Naive thymus-derived CD8-positive, alpha-beta T cell (primary cell): ENCODE measurements at regions not wholly inside any gene's neighbourhood (a gene's known extent, or its start where the extent isn't known, plus 50 kb on each side); places are given as distances from the start of the nearest gene placed in this dataset.

Experiments
- ATAC-seq, 2 donors: fragments of 150-1000 bp; cut with Tn5 transposase in 1 of 2; sonication (Bioruptor Pico), chemical (Tn5 transposase) in 1 of 2; 1 replicate in 1 of 2; 2 replicates in 1 of 2; pipeline ENCODE4 v1.10.0; 2021; ENCODE audit warnings: mild to moderate bottlenecking in 2 of 2, moderate library complexity in 2 of 2
- POLR2A ChIA-PET: fragments of 350-600 bp; sonication (Branson Sonifier 250); formaldehyde crosslinking; loops from one replicate; lab custom pipeline; 2021; ENCODE audit warnings: antibody characterized with exemption; lab: Charles Lee
- DNase-seq, 10 donors: peaks; one replicate each; pipeline versions ENCODE4 v3.0.0 to v3.0.0-alpha.2; 2020 to 2022
- H3K27ac Mint-ChIP-seq, 10 donors: one replicate each; pipeline ENCODE4 v1.8.0; 2020 to 2022; ENCODE audit warnings: mild to moderate bottlenecking in 10 of 10, mixed read lengths in 10 of 10, moderate library complexity in 4 of 10, inconsistent platforms in 1 of 10
- H3K27me3 Mint-ChIP-seq, 5 donors: one replicate each; pipeline ENCODE4 v1.8.0; 2021 to 2022; ENCODE audit warnings: mixed read lengths in 5 of 5
- H3K36me3 Mint-ChIP-seq, 3 donors: one replicate each; pipeline ENCODE4 v1.8.0; 2020 to 2022; ENCODE audit warnings: mixed read lengths in 3 of 3, mild to moderate bottlenecking in 2 of 3, inconsistent platforms in 1 of 3
- H3K4me1 Mint-ChIP-seq, 4 donors: one replicate each; pipeline ENCODE4 v1.8.0; 2021 to 2022; ENCODE audit warnings: mixed read lengths in 4 of 4
- H3K4me3 Mint-ChIP-seq, 10 donors: one replicate each; pipeline ENCODE4 v1.8.0; 2020 to 2022; ENCODE audit warnings: mild to moderate bottlenecking in 10 of 10, mixed read lengths in 10 of 10, moderate library complexity in 6 of 10, inconsistent platforms in 1 of 10
- H3K9me3 Mint-ChIP-seq, 9 donors: one replicate each; pipeline ENCODE4 v1.8.0; 2020 to 2022; ENCODE audit warnings: mixed read lengths in 9 of 9, mild to moderate bottlenecking in 3 of 9, inconsistent platforms in 1 of 9, moderate library complexity in 1 of 9

DNA sequence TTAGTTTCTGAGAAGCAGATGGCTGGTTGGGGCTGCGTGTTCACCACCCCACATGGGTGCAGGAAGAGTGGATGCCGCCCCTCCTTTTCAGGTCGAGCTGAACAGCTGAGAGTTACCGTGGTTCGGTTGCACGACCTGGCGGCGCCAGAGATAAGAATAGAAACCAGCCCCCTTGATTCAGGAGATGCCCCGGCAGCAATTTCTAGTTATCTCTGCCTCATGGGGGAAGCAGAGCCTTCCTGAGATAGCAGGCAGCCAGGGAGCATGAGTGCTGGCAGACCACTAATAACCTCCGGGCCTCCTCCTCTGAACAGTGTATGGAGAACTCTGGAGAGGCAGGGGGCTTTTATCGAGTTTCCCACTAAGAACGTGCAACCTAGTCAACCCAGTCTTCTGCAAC lies 177.8 kb downstream of the NSG2 start:
- H3K36me3 Mint-ChIP-seq, result no peaks in the 10 kb centered on the region
- DNase-seq, result no peak
- POLR2A ChIA-PET, result no interaction called here

GRCh38 chr5:174229068-174229467 lies 183.6 kb downstream of the NSG2 start:
- no peak overlapping the region for H3K4me3 Mint-ChIP-seq
- no peak for ATAC-seq

More for the DNA sequence above, 177.8 kb downstream of the NSG2 start:
- Mint-ChIP-seq H3K4me3 (no peak overlapping the region), H3K9me3 (peaks cover 0 to 7% (median 0%) of the 10 kb centered on the region in 9 donors), H3K27ac (no peak overlapping the region), H3K4me1 (no peaks in the 10 kb centered on the region), H3K27me3 (peaks cover 0 to 43% (median 7%) of the 10 kb centered on the region in 5 donors)
- no peak for ATAC-seq

DNA sequence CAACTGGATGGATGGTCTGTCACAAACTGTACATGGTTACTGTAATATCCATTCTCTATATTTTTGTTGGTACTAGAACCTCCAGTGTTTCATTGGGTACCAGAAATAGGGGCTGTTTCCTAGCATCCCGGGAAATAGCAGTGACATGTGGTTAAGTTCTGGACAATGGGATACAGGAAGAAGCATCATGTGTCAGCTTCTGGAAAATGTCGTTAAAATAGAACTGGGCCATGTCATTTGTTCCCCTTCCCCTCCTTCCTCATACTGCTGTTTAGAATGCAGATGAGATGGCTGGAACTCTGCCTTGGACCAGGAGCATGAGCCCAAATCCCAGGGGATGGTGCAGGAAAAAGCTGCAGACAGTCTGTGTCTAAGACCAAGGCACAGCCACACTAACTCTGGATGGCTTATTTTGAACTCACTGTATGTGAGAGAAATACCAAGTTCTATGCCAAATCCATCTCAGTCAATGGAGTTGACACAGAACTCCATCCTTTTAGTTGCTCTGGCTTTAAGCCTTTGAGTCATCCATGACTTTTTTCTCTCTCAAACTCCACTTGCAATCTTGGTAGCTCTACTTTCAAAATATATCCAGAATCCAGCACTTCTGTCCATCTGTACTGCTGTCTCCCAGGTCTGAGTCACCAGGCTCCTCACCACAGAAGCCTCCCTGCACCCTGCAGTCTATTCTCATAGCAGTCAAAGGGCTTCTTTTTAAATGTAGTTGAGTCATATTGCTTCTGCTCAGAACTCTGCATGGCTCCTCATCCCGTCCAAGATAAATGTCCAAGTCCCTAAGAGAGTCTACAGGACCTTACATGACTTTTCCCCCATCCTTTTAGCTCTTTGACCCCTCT lies 184.2 kb downstream of the NSG2 start:
- H3K27me3 Mint-ChIP-seq, result peaks cover 9 to 36% (median 15%) of the 10 kb centered on the region in 5 donors
- peaks cover 0 to 1% (median 0%) of the 10 kb centered on the region in 4 donors for H3K4me1 Mint-ChIP-seq
- H3K9me3 Mint-ChIP-seq, result peaks cover 0 to 7% (median 0%) of the 10 kb centered on the region in 9 donors
- no peak overlapping the region for H3K27ac Mint-ChIP-seq
- ATAC-seq (no peak), DNase-seq (no peak)
- no peak overlapping the region for H3K4me3 Mint-ChIP-seq
- POLR2A ChIA-PET, result no interaction called here
- H3K36me3 Mint-ChIP-seq, result no peaks in the 10 kb centered on the region

More at GRCh38 chr5:174229068-174229467, 183.6 kb downstream of the NSG2 start:
- Mint-ChIP-seq H3K4me1 (no peaks in the 10 kb centered on the region), H3K9me3 (peaks cover 0 to 7% (median 0%) of the 10 kb centered on the region in 9 donors), H3K27ac (no peak overlapping the region), H3K27me3 (peaks cover 9 to 32% (median 15%) of the 10 kb centered on the region in 5 donors), H3K36me3 (no peaks in the 10 kb centered on the region)
- POLR2A ChIA-PET, result no interaction called here
- no peak for DNase-seq

GRCh38 chr5:174231956-174232487 lies 186.5 kb downstream of the NSG2 start:
- DNase-seq, result no peak
- peaks cover 9 to 24% (median 16%) of the 10 kb centered on the region in 5 donors for H3K27me3 Mint-ChIP-seq
- ATAC-seq, result no peak
- POLR2A ChIA-PET, result no interaction called here
- no peak overlapping the region for H3K27ac Mint-ChIP-seq
- peaks cover 0 to 7% (median 0%) of the 10 kb centered on the region in 9 donors for H3K9me3 Mint-ChIP-seq
- H3K36me3 Mint-ChIP-seq, result no peaks in the 10 kb centered on the region
- no peak overlapping the region for H3K4me3 Mint-ChIP-seq
- H3K4me1 Mint-ChIP-seq, result peaks cover 0 to 2% (median 0%) of the 10 kb centered on the region in 4 donors

DNA sequence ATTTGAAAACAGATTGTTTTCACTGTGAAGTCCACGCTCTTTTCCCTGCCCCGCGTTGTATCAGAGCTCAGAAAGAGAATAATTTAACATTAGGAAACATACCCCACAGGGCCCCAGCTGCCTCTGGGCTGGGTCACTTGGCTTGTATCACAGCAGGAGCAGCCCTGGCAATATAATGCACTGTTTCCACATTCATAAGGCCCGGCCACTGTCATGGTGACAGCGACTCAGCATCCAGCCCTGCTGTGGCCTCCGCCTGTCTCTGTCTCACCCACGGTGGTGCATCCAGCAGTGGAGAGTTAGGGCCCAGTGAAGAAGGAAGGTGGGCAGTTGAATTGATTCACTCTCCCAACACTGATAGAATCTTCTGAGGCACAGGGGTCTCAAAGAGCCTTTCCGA lies 188.9 kb downstream of the NSG2 start:
- Mint-ChIP-seq H3K27ac (no peak overlapping the region), H3K36me3 (peaks cover 0 to 5% (median 0%) of the 10 kb centered on the region in 3 donors), H3K27me3 (peaks cover 9 to 28% (median 14%) of the 10 kb centered on the region in 5 donors), H3K4me3 (no peak overlapping the region), H3K9me3 (peaks cover 0 to 8% (median 4%) of the 10 kb centered on the region in 9 donors), H3K4me1 (peaks cover 0 to 2% (median 0%) of the 10 kb centered on the region in 4 donors)
- POLR2A ChIA-PET, result no interaction called here
- no peak for ATAC-seq
- DNase-seq, result no peak

DNA sequence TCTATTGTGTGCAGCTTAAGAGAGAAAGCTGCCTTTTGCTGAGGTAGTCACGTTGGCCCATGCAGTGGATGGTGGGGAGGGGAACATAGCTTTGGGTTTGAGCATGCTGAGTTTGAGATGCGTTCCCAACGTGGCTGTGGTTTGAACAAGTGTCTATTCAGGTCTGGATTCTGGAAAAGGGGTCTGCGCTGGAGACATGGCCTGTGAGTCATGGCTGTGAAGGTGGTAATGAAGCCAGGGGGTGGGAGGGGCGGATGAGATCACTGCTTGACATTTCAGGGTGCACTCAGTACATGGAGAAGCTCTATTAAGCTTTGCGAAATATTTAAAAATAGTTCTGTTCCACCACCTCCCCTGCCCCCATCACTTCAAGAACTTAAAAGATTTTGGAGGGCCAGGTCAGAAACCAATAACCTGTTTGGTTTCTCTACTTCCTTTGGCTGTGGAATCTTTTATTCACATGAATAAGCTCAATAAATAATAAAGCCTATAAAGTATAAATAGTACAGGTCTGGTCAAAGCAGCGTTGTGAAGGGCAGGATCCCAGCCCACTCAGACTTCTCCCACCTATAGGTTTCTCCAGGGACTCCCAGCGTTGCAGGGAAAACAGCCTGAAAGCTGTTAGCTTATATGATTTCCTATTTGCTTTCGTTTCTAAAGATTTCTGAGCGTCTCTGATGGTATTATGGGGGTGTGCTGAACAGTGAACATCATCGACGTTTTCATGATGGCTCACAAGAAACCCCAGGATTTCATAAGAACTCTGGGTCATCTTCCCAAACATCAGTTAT lies 189.9 kb downstream of the NSG2 start:
- H3K27ac Mint-ChIP-seq, result no peak overlapping the region
- H3K27me3 Mint-ChIP-seq, result peaks cover 4 to 38% (median 9%) of the 10 kb centered on the region in 5 donors
- DNase-seq, result no peak
- peaks cover 0 to 7% (median 0%) of the 10 kb centered on the region in 3 donors for H3K36me3 Mint-ChIP-seq
- POLR2A ChIA-PET, result no interaction called here
- H3K9me3 Mint-ChIP-seq, result peaks cover 0 to 15% (median 7%) of the 10 kb centered on the region in 9 donors
- H3K4me3 Mint-ChIP-seq, result no peak overlapping the region
- peaks cover 0 to 2% (median 0%) of the 10 kb centered on the region in 4 donors for H3K4me1 Mint-ChIP-seq
- ATAC-seq, result no peak

- POLR2A ChIA-PET, result no interaction called here
- Mint-ChIP-seq H3K27ac (no peak overlapping the region), H3K4me1 (peaks cover 0 to 2% (median 0%) of the 10 kb centered on the region in 4 donors), H3K4me3 (no peak overlapping the region), H3K36me3 (peaks cover 0 to 7% (median 0%) of the 10 kb centered on the region in 3 donors), H3K9me3 (peaks cover 0 to 15% (median 7%) of the 10 kb centered on the region in 9 donors), H3K27me3 (peaks cover 3 to 38% (median 9%) of the 10 kb centered on the region in 5 donors)
- DNase-seq (no peak), ATAC-seq (no peak)
These were observed 190.6 kb downstream of the NSG2 start for GRCh38 chr5:174236070-174236469.

DNA sequence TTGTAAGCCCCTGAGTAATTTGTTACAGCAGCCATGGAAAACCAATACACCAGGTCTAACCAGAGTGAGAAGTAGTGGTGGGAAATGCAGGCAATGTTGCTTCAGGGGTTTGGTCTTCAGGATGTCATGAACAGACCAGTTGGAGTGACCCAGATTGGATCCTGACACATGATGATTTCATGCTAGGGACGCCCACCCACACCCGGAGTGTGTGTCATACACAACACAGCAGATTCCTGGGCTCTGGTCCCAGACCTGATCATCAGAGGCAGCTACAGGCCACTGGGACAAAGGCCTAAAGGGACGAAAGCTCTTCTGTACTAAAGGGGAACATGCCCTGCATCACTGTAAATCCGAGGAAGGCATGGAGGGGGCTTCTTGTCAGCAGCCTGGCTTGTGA lies 194.2 kb downstream of the NSG2 start:
- Mint-ChIP-seq H3K4me1 (peaks cover 0 to under 1% (median 0%) of the 10 kb centered on the region in 4 donors), H3K4me3 (no peak overlapping the region), H3K9me3 (peaks cover 4 to 34% (median 15%) of the 10 kb centered on the region in 9 donors), H3K27me3 (peaks cover 3 to 24% (median 5%) of the 10 kb centered on the region in 5 donors), H3K27ac (no peak overlapping the region), H3K36me3 (peaks cover 0 to 7% (median 0%) of the 10 kb centered on the region in 3 donors)
- DNase-seq (no peak), ATAC-seq (no peak)
- POLR2A ChIA-PET, result no interaction called here

GRCh38 chr5:174242573-174242972 lies 197.1 kb downstream of the NSG2 start:
- H3K4me3 Mint-ChIP-seq, result no peak overlapping the region
- POLR2A ChIA-PET, result no interaction called here
- H3K36me3 Mint-ChIP-seq, result peaks cover 0 to 7% (median 0%) of the 10 kb centered on the region in 3 donors
- ATAC-seq (no peak), DNase-seq (no peak)
- H3K27me3 Mint-ChIP-seq, result peaks cover 4 to 18% (median 12%) of the 10 kb centered on the region in 5 donors
- H3K4me1 Mint-ChIP-seq, result no peaks in the 10 kb centered on the region
- peaks cover 7 to 34% (median 19%) of the 10 kb centered on the region in 9 donors for H3K9me3 Mint-ChIP-seq
- peak overlapping the region in 1 of 10 donors; percentile 6 for H3K27ac Mint-ChIP-seq

DNA sequence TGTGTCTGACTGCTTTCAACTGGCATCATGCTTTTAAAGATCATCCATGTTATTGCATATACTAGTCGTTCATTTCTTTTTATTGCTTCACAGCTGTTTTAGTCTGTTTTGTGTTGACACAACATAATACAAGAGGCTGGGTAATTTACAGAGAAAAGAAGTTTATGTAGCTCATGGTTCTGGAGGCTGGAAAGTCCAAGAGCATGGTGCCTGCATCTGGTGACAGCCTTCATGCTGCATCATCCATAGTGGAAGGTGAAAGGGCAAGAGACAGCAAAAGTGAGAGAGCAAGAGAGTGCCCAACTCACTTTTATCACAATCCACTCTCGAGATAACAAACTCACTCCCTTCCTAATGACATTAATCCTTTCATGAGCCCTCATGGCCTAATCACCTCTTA lies 198.4 kb downstream of the NSG2 start:
- POLR2A ChIA-PET, result no interaction called here
- H3K4me1 Mint-ChIP-seq, result no peaks in the 10 kb centered on the region
- peaks cover 0 to 12% (median 0%) of the 10 kb centered on the region in 3 donors for H3K36me3 Mint-ChIP-seq
- DNase-seq, result no peak
- peaks cover 4 to 15% (median 9%) of the 10 kb centered on the region in 5 donors for H3K27me3 Mint-ChIP-seq
- H3K9me3 Mint-ChIP-seq, result peaks cover 7 to 33% (median 19%) of the 10 kb centered on the region in 9 donors
- H3K4me3 Mint-ChIP-seq, result no peak overlapping the region
- no peak for ATAC-seq
- no peak overlapping the region for H3K27ac Mint-ChIP-seq

GRCh38 chr5:174245516-174246075 lies 200.1 kb downstream of the NSG2 start:
- Mint-ChIP-seq H3K36me3 (peaks cover 0 to 5% (median 0%) of the 10 kb centered on the region in 3 donors), H3K27me3 (peaks cover 0 to 8% (median 3%) of the 10 kb centered on the region in 5 donors), H3K9me3 (peaks cover 5 to 25% (median 15%) of the 10 kb centered on the region in 9 donors), H3K4me3 (no peak overlapping the region), H3K4me1 (no peaks in the 10 kb centered on the region), H3K27ac (no peak overlapping the region)
- no peak for ATAC-seq
- no peak for DNase-seq
- POLR2A ChIA-PET, result no interaction called here

GRCh38 chr5:174246743-174247142 lies 201.2 kb downstream of the NSG2 start:
- no peak for DNase-seq
- Mint-ChIP-seq H3K27me3 (peaks cover 0 to 8% (median 3%) of the 10 kb centered on the region in 5 donors), H3K4me3 (no peak overlapping the region), H3K27ac (no peak overlapping the region), H3K9me3 (peaks cover 5 to 25% (median 15%) of the 10 kb centered on the region in 9 donors), H3K36me3 (peaks cover 0 to 5% (median 0%) of the 10 kb centered on the region in 3 donors), H3K4me1 (no peaks in the 10 kb centered on the region)
- POLR2A ChIA-PET, result no interaction called here
- ATAC-seq, result no peak
